NB4 (cell line): ENCODE measurements at regions not wholly inside any gene's neighbourhood (a gene's known extent, or its start where the extent isn't known, plus 50 kb on each side); places are given as distances from the start of the nearest gene placed in this dataset.

Source experiments
- MAX ChIP-seq: IDR thresholded peaks from 2 replicates; pipeline ENCODE4 v1.6.1; 2011; ENCODE audit warnings: low read depth, low read length
- MYC ChIP-seq: IDR thresholded peaks from 2 replicates; pipeline ENCODE4 v1.6.1; 2011; ENCODE audit warnings: low read depth, low read length
- POLR2A ChIP-seq: IDR thresholded peaks from 2 replicates; pipeline ENCODE4 v1.6.1; 2011; ENCODE audit warnings: mild to moderate bottlenecking; ENCODE audit not compliant: insufficient read length; ENCODE audit errors: extremely low read depth
- TF ChIP-seq, protein P1 (sequence below): IDR thresholded peaks from one replicate; pipeline ENCODE4 v1.5.1; 2012; ENCODE audit warnings: low read depth, low read length

GRCh38 chr1:69499203-69499803, 68.4 kb upstream of the LRRC7 start:
- TF ChIP-seq, protein P1, sequence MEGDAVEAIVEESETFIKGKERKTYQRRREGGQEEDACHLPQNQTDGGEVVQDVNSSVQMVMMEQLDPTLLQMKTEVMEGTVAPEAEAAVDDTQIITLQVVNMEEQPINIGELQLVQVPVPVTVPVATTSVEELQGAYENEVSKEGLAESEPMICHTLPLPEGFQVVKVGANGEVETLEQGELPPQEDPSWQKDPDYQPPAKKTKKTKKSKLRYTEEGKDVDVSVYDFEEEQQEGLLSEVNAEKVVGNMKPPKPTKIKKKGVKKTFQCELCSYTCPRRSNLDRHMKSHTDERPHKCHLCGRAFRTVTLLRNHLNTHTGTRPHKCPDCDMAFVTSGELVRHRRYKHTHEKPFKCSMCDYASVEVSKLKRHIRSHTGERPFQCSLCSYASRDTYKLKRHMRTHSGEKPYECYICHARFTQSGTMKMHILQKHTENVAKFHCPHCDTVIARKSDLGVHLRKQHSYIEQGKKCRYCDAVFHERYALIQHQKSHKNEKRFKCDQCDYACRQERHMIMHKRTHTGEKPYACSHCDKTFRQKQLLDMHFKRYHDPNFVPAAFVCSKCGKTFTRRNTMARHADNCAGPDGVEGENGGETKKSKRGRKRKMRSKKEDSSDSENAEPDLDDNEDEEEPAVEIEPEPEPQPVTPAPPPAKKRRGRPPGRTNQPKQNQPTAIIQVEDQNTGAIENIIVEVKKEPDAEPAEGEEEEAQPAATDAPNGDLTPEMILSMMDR = no peak
- TF ChIP-seq POLR2A (no peak), MAX (no peak), MYC (no peak)
